Subcutaneous abdominal adipose tissue (tissue), 5 donors: ENCODE measurements at regions not wholly inside any gene's neighbourhood (a gene's known extent, or its start where the extent isn't known, plus 50 kb on each side); places are given as distances from the start of the nearest gene placed in this dataset.

Experiments used
- H3K27ac ChIP-seq: one replicate; pipeline ENCODE4 v1.7.0; 2013; ENCODE audit warnings: low read depth, mild to moderate bottlenecking, inconsistent platforms, low read length, moderate library complexity
- H3K27me3 ChIP-seq, 5 donors: one replicate each; pipeline ENCODE4 v1.7.0; 2013; ENCODE audit warnings: low read length in 5 of 5, inconsistent platforms in 1 of 5; ENCODE audit not compliant: control insufficient read depth in 5 of 5, insufficient read depth in 4 of 5
- H3K36me3 ChIP-seq, 5 donors: one replicate each; pipeline ENCODE4 v1.7.0; 2013; ENCODE audit warnings: low read length in 5 of 5; ENCODE audit not compliant: control insufficient read depth in 5 of 5, insufficient read depth in 5 of 5
- H3K4me1 ChIP-seq, 5 donors: one replicate each; pipeline ENCODE4 v1.7.0; 2013; ENCODE audit warnings: low read length in 5 of 5, mild to moderate bottlenecking in 3 of 5, moderate library complexity in 1 of 5; ENCODE audit not compliant: control insufficient read depth in 5 of 5, insufficient read depth in 5 of 5
- H3K4me3 ChIP-seq, 5 donors: one replicate each; pipeline ENCODE4 v1.7.0; 2013; ENCODE audit warnings: low read length in 5 of 5, low read depth in 1 of 5
- H3K9ac ChIP-seq, 5 donors: one replicate each; pipeline ENCODE4 v1.7.0; 2013; ENCODE audit warnings: low read length in 5 of 5, mild to moderate bottlenecking in 4 of 5, moderate library complexity in 3 of 5
- H3K9me3 ChIP-seq, 5 donors: one replicate each; pipeline ENCODE4 v1.7.0; 2013; ENCODE audit warnings: low read length in 5 of 5; ENCODE audit not compliant: control insufficient read depth in 5 of 5
- donor health status: healthy.
- donor health status: healthy.
- donor health status: healthy.
- donor health status: healthy.
- donor health status: healthy.

GRCh38 chr1:194322751-194323150, 1136.3 kb upstream of the B3GALT2 start:
- Histone ChIP-seq H3K27ac (no peak overlapping the region), H3K36me3 (no peaks in the 10 kb centered on the region), H3K27me3 (no peaks in the 10 kb centered on the region), H3K9ac (no peak overlapping the region), H3K9me3 (no peaks in the 10 kb centered on the region), H3K4me1 (no peaks in the 10 kb centered on the region), H3K4me3 (no peak overlapping the region)

GRCh38 chr1:194318790-194319280, 1132.4 kb upstream of the B3GALT2 start:
- Histone ChIP-seq H3K27ac (no peak overlapping the region), H3K9ac (no peak overlapping the region), H3K27me3 (no peaks in the 10 kb centered on the region), H3K4me1 (no peaks in the 10 kb centered on the region), H3K4me3 (no peak overlapping the region), H3K36me3 (no peaks in the 10 kb centered on the region), H3K9me3 (no peaks in the 10 kb centered on the region)

GRCh38 chr1:194309697-194310096, 1123.3 kb upstream of the B3GALT2 start:
- no peaks in the 10 kb centered on the region for H3K9me3 ChIP-seq
- no peak overlapping the region for H3K9ac ChIP-seq
- no peaks in the 10 kb centered on the region for H3K4me1 ChIP-seq
- no peaks in the 10 kb centered on the region for H3K27me3 ChIP-seq
- no peak overlapping the region for H3K27ac ChIP-seq
- H3K36me3 ChIP-seq: no peaks in the 10 kb centered on the region
- no peak overlapping the region for H3K4me3 ChIP-seq

GRCh38 chr1:194309269-194309668, 1122.9 kb upstream of the B3GALT2 start:
- no peak overlapping the region for H3K4me3 ChIP-seq
- no peaks in the 10 kb centered on the region for H3K9me3 ChIP-seq
- H3K9ac ChIP-seq: no peak overlapping the region
- H3K36me3 ChIP-seq: no peaks in the 10 kb centered on the region
- no peaks in the 10 kb centered on the region for H3K27me3 ChIP-seq
- H3K27ac ChIP-seq: no peak overlapping the region
- H3K4me1 ChIP-seq: no peaks in the 10 kb centered on the region

- Histone ChIP-seq H3K4me1 (no peaks in the 10 kb centered on the region), H3K27ac (no peak overlapping the region), H3K9me3 (no peaks in the 10 kb centered on the region), H3K27me3 (no peaks in the 10 kb centered on the region), H3K4me3 (no peak overlapping the region), H3K36me3 (no peaks in the 10 kb centered on the region), H3K9ac (no peak overlapping the region)
Observed at GRCh38 chr1:194300776-194301175, 1114.4 kb upstream of the B3GALT2 start.

GRCh38 chr1:194300340-194300739, 1113.9 kb upstream of the B3GALT2 start:
- Histone ChIP-seq H3K9ac (no peak overlapping the region), H3K27me3 (no peaks in the 10 kb centered on the region), H3K4me3 (no peak overlapping the region), H3K4me1 (no peaks in the 10 kb centered on the region), H3K27ac (no peak overlapping the region), H3K36me3 (no peaks in the 10 kb centered on the region), H3K9me3 (no peaks in the 10 kb centered on the region)

GRCh38 chr1:194298007-194298598, 1111.7 kb upstream of the B3GALT2 start:
- Histone ChIP-seq H3K27me3 (no peaks in the 10 kb centered on the region), H3K9ac (no peak overlapping the region), H3K36me3 (no peaks in the 10 kb centered on the region), H3K9me3 (no peaks in the 10 kb centered on the region), H3K27ac (no peak overlapping the region), H3K4me1 (no peaks in the 10 kb centered on the region), H3K4me3 (no peak overlapping the region)

GRCh38 chr1:194297094-194297493, 1110.7 kb upstream of the B3GALT2 start:
- Histone ChIP-seq H3K27ac (no peak overlapping the region), H3K36me3 (no peaks in the 10 kb centered on the region), H3K4me3 (no peak overlapping the region), H3K9me3 (no peaks in the 10 kb centered on the region), H3K27me3 (no peaks in the 10 kb centered on the region), H3K4me1 (no peaks in the 10 kb centered on the region), H3K9ac (no peak overlapping the region)

GRCh38 chr1:194296201-194296600, 1109.8 kb upstream of the B3GALT2 start:
- Histone ChIP-seq H3K27me3 (no peaks in the 10 kb centered on the region), H3K4me1 (no peaks in the 10 kb centered on the region), H3K36me3 (no peaks in the 10 kb centered on the region), H3K27ac (no peak overlapping the region), H3K4me3 (no peak overlapping the region), H3K9ac (no peak overlapping the region), H3K9me3 (no peaks in the 10 kb centered on the region)

- H3K27ac ChIP-seq: no peak overlapping the region
- no peaks in the 10 kb centered on the region for H3K4me1 ChIP-seq
- no peaks in the 10 kb centered on the region for H3K9me3 ChIP-seq
- H3K36me3 ChIP-seq: no peaks in the 10 kb centered on the region
- no peak overlapping the region for H3K4me3 ChIP-seq
- no peaks in the 10 kb centered on the region for H3K27me3 ChIP-seq
- H3K9ac ChIP-seq: no peak overlapping the region
Observed at GRCh38 chr1:194295685-194296084, 1109.3 kb upstream of the B3GALT2 start.
